Endothelial cell of umbilical vein (primary cell): ENCODE measurements at regions not wholly inside any gene's neighbourhood (a gene's known extent, or its start where the extent isn't known, plus 50 kb on each side); places are given as distances from the start of the nearest gene placed in this dataset.

Experiments
- BruUV-seq: library from RNA; stranded (reverse); fragments of 400-500 nt; replicated peaks from 2 replicates; lab custom pipeline; 2021; lab: Mats Ljungman, UMichigan
- CTCF ChIA-PET: fragments of 300-600, 350-600 bp; sonication (Branson Sonifier 250); formaldehyde crosslinking; loops from one replicate; lab custom pipeline; 2021; ENCODE audit warnings: antibody characterized with exemption, inconsistent platforms; lab: Charles Lee
- POLR2A ChIA-PET: fragments of 300-600, 350-600 bp; sonication (Branson Sonifier 250); formaldehyde crosslinking; loops from one replicate; lab custom pipeline; 2021; ENCODE audit warnings: antibody characterized with exemption, inconsistent platforms; lab: Charles Lee
- DNase-seq: peaks from one replicate; pipeline ENCODE4 v3.0.0-alpha.2; 2011; ENCODE audit warnings: low read depth, low spot score
- FAIRE-seq: peaks from 2 replicates; lab custom pipeline; 2011; peaks lifted over from hg19 to GRCh38; lab: Jason Lieb, UNC
- H2AFZ ChIP-seq: 2 replicates; pipeline ENCODE4 v1.6.0; 2012; ENCODE audit warnings: low read depth, low read length, control low read depth, inconsistent platforms
- H3K27ac ChIP-seq: 2 replicates; pipeline ENCODE4 v1.5.1; 2011; ENCODE audit warnings: low read depth, mild to moderate bottlenecking, control low read depth, low read length, moderate library complexity; ENCODE audit not compliant: insufficient read depth
- H3K27me3 ChIP-seq, 2 experiments: 2 replicates each; pipeline versions ENCODE4 v1.6.0 to v1.6.1; 2011; ENCODE audit warnings: low read length in 2 of 2, mixed read lengths in 1 of 2; ENCODE audit not compliant: control insufficient read depth in 2 of 2, insufficient read depth in 2 of 2
- H3K36me3 ChIP-seq, 2 experiments: 2 replicates in 1 of 2; 3 replicates in 1 of 2; pipeline ENCODE4 v1.5.1; 2011; ENCODE audit warnings: low read length in 2 of 2, mild to moderate bottlenecking in 1 of 2, moderate library complexity in 1 of 2; ENCODE audit not compliant: control insufficient read depth in 2 of 2, insufficient read depth in 2 of 2; ENCODE audit errors: extremely low read depth in 1 of 2
- H3K4me1 ChIP-seq: 3 replicates; pipeline ENCODE4 v1.5.1; 2011; ENCODE audit warnings: mild to moderate bottlenecking, low read length; ENCODE audit not compliant: control insufficient read depth, insufficient read depth; ENCODE audit errors: extremely low read depth
- H3K4me2 ChIP-seq: 2 replicates; pipeline ENCODE4 v1.6.1; 2011; ENCODE audit warnings: low read length, control low read depth, mixed read lengths; ENCODE audit not compliant: insufficient read depth
- H3K4me3 ChIP-seq, 3 experiments: fragments of 200-600 bp in 1 of 3; sonication (generic), shearing (Covaris generic) in 1 of 3; replicated peaks in 1 of 3; 2 replicates each; pipeline ENCODE4 v1.5.1; 2011 to 2016; ENCODE audit warnings: control low read depth in 3 of 3, low read length in 3 of 3, mild to moderate bottlenecking in 2 of 3, inconsistent platforms in 1 of 3, low read depth in 1 of 3, moderate library complexity in 1 of 3; ENCODE audit not compliant: insufficient read depth in 1 of 3
- H3K79me2 ChIP-seq: 2 replicates; pipeline ENCODE4 v1.6.0; 2012; ENCODE audit warnings: low read length, inconsistent platforms; ENCODE audit not compliant: control insufficient read depth, insufficient read depth
- H3K9ac ChIP-seq: replicated peaks from 2 replicates; pipeline ENCODE3; 2011; ENCODE audit warnings: low read length, control low read depth; ENCODE audit not compliant: insufficient read depth; ENCODE audit errors: extremely low read depth
- H3K9me1 ChIP-seq: replicated peaks from 3 replicates; pipeline ENCODE4 v1.6.0; 2011; ENCODE audit warnings: mild to moderate bottlenecking, low read length; ENCODE audit not compliant: control insufficient read depth, insufficient read depth; ENCODE audit errors: extremely low read depth
- H3K9me3 ChIP-seq: replicated peaks from 2 replicates; pipeline ENCODE4 v1.5.1; 2012; ENCODE audit warnings: low read length, inconsistent platforms; ENCODE audit not compliant: control insufficient read depth, insufficient read depth
- H4K20me1 ChIP-seq: replicated peaks from 2 replicates; pipeline ENCODE3; 2011; ENCODE audit warnings: mild to moderate bottlenecking, low read length; ENCODE audit not compliant: control insufficient read depth, insufficient read depth; ENCODE audit errors: extremely low read depth
- EZH2 ChIP-seq: IDR thresholded peaks from 2 replicates; pipeline ENCODE4 v1.6.1; 2012; ENCODE audit warnings: borderline replicate concordance, low read depth, mild to moderate bottlenecking, moderate library complexity, low read length, inconsistent platforms; ENCODE audit not compliant: severe bottlenecking
- FOS ChIP-seq: IDR thresholded peaks from 2 replicates; pipeline ENCODE4 v1.6.1; 2011; ENCODE audit warnings: mild to moderate bottlenecking, low read length, moderate library complexity, borderline replicate concordance; ENCODE audit not compliant: insufficient read depth
- GATA2 ChIP-seq: IDR thresholded peaks from 2 replicates; pipeline ENCODE4 v1.7.0; 2011; ENCODE audit warnings: low read depth, mild to moderate bottlenecking, moderate library complexity, mixed read lengths, low read length; ENCODE audit not compliant: insufficient read length, insufficient read depth
- MAX ChIP-seq: IDR thresholded peaks from 2 replicates; pipeline ENCODE4 v1.6.1; 2011; ENCODE audit not compliant: insufficient read depth, insufficient read length
- dilution Hi-C: fragments of 300-500 bp; cut with MboI; formaldehyde crosslinking; loops from one replicate; pipeline ENCODE4 v1.15.0; 2019; ENCODE audit warnings: low sequenced_read_pairs; ENCODE audit not compliant: extremely low pct_ligation_motif_present
- intact Hi-C: fragments of 100-400 bp; cut with micrococcal nuclease; formaldehyde crosslinking; loops from one replicate; pipeline ENCODE4 v1.10.0; 2022
- TF ChIP-seq, protein P1 (sequence below), 2 donors: IDR thresholded peaks; 1 replicate in 1 of 2; 2 replicates in 1 of 2; pipeline ENCODE4 v1.5.1; 2011; ENCODE audit warnings: low read length in 2 of 2, mild to moderate bottlenecking in 2 of 2, moderate library complexity in 2 of 2, control low read depth in 1 of 2, inconsistent platforms in 1 of 2, low read depth in 1 of 2; ENCODE audit not compliant: insufficient read depth in 1 of 2; ENCODE audit errors: extremely low read depth in 1 of 2

- DNase-seq (no peak), FAIRE-seq (no peak)
- H3K4me1 ChIP-seq: no peaks in the 10 kb centered on the region
- no peaks in the 10 kb centered on the region for H3K36me3 ChIP-seq
- H3K9me1 ChIP-seq: no peaks in the 10 kb centered on the region
- no peak for TF ChIP-seq FOS
- TF ChIP-seq MAX: no peak
- TF ChIP-seq GATA2: no peak
- TF ChIP-seq, protein P1, sequence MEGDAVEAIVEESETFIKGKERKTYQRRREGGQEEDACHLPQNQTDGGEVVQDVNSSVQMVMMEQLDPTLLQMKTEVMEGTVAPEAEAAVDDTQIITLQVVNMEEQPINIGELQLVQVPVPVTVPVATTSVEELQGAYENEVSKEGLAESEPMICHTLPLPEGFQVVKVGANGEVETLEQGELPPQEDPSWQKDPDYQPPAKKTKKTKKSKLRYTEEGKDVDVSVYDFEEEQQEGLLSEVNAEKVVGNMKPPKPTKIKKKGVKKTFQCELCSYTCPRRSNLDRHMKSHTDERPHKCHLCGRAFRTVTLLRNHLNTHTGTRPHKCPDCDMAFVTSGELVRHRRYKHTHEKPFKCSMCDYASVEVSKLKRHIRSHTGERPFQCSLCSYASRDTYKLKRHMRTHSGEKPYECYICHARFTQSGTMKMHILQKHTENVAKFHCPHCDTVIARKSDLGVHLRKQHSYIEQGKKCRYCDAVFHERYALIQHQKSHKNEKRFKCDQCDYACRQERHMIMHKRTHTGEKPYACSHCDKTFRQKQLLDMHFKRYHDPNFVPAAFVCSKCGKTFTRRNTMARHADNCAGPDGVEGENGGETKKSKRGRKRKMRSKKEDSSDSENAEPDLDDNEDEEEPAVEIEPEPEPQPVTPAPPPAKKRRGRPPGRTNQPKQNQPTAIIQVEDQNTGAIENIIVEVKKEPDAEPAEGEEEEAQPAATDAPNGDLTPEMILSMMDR (IDR thresholded peaks at IDR 0.05; ENCODE audit: extremely low read depth in 1 of 2, insufficient read depth in 1 of 2, low read depth in 1 of 2, low read length in 2 of 2): no peak
- no peak for TF ChIP-seq EZH2
- CTCF ChIA-PET: no interaction called here
- no peaks in the 10 kb centered on the region for H3K9me3 ChIP-seq
- intact Hi-C loops (no loop called here), dilution Hi-C loops (no loop called here)
- no peaks in the 10 kb centered on the region for H3K27me3 ChIP-seq
- H3K9ac ChIP-seq: no peak overlapping the region
- H2AFZ ChIP-seq: no peak overlapping the region
- no peak overlapping the region for H3K4me3 ChIP-seq
- BruUV-seq: no TSS peak
- POLR2A ChIA-PET: no interaction called here
- no peaks in the 10 kb centered on the region for H4K20me1 ChIP-seq
- H3K4me2 ChIP-seq: no peak overlapping the region
- no peak overlapping the region for H3K27ac ChIP-seq
- no peaks in the 10 kb centered on the region for H3K79me2 ChIP-seq
Measured at GRCh38 chr11:130571519-130571918, 123.1 kb downstream of the ADAMTS15 start.
